COLO668 (cell line): ENCODE measurements at regions not wholly inside any gene's neighbourhood (a gene's known extent, or its start where the extent isn't known, plus 50 kb on each side); places are given as distances from the start of the nearest gene placed in this dataset.
"Not testable (repeated sequence)": the region's sequence is repeated elsewhere in the genome, so short reads cannot be mapped to it uniquely, and the experiment has no call there.

Experiments
- DNase-seq: peaks from one replicate; lab custom pipeline; 2025; ENCODE audit not compliant: unreplicated experiment; lab: John Stamatoyannopoulos, UW

DNA sequence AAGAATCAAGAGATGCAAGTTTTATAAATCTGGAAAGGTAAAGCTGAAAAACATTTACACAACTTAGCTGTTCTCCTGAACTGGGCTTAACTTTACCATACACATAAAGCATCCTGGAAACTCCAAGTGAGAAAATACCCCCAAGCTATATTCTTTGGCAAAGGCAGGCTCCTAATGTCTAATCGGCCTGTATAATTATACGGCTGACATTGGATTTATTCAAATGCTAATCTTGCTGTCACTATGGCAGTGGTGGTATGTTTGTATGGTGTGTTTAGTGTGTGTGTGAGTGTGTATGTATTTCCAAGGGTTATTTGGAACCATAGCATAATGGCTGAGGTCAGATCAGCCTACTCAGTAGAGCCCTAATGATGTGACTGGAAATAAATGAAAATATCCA is 1031.8 kb upstream of the ZEB2 start:
- DNase-seq, result no peak

DNA sequence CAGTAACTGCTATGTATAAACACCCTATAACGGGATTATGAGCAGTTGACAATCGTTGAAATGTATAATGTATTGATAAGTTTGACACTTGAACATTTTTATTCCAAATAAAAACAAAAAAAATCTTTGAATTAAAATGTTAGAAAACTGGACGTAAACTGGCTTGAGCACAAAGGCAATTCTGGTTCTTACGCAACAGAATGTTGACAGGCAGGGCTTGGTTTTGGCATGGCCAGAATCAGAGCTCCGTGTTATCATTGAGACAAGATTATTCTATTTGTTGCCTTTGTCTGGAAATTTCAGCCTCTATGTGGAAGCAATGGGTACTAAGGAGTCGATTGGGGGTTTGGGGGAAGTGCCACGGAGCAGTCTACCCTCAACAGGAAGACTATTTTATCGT is 1028.6 kb upstream of the ZEB2 start:
- DNase-seq, result no peak

DNA sequence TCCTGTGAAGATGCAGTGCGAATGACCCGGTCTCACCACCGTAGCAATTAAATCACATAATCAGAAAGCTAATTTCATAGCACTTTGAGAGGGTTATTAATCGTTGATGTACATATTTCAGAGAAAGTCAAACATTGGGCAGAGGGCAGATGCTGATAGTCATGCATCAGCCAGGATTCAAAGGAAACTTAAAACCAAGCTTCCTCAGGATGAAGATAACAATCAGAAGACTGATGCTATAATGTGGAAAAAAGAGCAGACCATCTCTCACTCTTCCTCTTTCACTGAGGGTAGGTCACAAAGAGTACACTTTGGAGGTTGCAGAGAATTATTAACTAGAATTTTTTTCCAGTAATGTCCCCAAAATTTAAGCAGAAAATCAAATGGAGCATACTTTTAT is 1027.7 kb upstream of the ZEB2 start:
- DNase-seq, result no peak

DNA sequence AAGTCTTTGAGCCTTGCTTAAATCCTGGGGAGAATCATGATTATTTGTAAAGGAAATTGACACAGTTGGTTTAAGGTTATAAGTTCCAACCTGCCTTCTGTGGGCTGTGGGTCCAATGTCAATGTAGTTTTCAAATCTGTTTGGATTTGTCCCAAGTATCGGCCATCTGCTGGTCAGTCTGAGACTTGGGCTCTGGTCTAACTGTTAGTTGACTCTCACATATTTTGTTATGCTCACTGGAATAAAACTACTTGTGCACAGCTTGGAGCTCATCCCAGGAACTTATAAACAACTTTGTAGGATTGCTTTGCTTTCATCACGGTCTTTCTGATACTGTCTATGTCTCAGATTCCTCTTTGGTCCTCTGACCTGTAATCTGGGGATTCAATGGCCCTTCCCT is 1026.2 kb upstream of the ZEB2 start:
- DNase-seq, result no peak

DNA sequence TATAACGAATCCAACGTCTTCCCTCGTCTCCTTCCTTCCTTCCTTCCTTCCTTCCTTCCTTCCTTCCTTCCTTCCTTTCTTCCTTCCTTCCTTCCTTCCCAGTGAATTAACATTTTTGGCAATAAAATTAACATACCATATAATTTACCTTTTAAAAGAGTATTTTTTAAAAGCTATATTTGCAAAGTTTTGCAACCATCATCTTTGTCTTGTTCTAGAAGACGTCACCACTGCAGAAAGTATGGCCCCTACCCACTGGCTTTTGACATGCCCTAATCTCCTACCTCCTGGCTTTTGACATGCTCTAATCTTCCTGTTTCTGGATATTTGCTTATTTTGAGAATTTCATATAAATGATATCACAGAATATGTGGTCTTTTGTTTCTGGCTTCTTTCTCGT is 1023.9 kb upstream of the ZEB2 start:
- DNase-seq, result no peak

DNA sequence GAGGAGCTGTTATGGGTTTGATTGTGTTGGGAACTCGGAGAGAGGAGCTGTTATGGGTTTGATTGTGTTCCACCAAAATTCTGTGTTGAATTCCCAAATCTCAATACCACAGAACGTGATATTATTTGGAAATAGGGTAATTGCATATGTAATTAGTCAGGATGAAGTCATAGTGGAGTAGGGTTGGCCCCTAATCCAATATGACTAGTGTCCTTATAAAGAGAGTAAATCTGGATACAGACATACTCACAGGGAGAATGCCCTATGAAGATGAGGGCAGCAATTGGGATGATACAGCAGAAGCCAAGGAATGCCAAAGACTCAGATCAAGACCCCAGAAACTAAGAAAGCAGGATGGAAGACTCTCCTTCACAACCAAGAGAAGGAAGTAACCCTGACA is 1023.2 kb upstream of the ZEB2 start:
- DNase-seq, result no peak

DNA sequence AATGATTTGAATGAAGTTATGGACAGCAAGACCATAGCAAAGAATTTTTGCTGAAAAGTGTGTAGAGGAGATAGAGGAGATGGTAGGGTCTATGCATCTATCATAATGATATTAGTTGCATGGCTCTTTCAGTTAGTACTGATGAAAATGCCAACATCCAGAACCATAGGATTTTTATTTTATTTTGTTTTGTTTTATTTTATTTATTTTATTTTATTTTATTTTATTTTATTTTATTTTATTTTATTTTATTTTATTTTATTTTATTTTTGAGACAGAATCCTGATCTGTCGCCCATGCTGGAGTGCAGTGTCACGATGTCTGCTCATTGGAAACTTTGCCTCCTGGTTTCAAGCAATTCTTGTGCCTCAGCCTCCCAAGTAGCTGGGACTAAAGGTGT is 1021.1 kb upstream of the ZEB2 start:
- no peak for DNase-seq

DNA sequence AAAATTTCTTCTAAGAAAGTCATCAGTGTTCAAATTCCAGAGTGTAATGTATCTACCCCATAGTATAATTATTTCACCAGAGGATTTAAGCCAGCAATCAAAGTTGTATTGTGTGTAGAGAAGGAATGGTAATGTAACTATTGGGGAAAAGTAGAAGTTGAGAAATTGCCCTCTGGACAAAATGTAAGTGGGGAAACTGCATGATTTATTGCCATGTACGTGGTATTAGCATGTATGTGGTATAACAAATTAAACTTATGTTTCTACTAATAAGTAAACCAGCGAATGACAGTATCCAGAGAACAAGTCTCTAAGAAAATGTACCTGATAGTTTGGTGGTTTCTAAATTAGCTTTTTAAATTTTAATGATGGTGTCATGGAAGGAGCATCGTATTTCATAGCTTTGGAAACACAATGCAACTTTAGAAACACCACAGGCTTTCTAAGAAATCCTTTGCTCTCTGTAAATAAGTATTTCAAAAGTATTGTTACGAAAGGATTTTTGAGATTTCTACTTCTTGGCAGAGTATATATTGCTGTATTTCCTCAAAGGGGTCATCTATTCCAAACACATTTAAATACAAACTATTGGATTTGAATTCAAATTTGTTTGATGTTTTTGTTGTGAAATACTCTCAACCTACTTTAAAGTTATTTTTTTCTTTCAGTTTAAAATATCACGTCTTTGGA is 1018.9 kb upstream of the ZEB2 start:
- no peak for DNase-seq

DNA sequence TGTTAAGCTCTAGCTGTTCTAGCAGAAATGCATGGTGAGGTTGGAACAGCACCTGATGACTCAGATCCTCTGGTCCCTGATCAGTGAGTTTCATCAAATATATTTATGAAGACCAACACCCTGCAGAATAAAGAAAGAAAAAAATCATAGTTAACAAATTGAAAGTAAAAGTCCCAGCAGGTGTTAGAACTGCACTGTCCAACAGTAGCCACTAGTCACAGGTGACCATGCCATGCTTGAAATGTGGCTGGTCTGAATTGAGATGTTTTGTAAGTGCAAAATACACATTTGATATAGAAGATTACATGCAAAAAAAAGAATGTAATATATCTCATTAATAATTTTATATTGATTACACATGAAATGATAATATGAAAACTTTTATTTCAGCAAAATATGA is 1010.7 kb upstream of the ZEB2 start:
- no peak for DNase-seq

DNA sequence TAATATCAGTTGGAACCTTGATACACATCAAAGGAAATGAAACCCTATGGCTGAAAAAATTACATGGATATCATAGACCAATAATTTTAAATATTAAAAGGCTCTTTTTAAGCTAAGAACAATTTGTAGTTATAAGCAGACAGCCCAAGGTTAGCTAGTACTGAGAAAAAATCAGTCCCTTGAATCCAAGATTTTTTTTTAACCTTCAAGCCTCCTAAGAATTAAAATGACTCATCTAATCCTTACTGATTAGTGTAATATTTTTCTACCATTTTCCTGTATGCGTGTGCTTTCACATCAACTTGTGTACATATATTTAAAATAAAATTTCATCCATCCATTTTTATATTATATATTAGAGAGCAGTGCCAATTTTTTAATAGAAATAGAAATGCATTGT is 1004.9 kb upstream of the ZEB2 start:
- DNase-seq, result no peak

DNA sequence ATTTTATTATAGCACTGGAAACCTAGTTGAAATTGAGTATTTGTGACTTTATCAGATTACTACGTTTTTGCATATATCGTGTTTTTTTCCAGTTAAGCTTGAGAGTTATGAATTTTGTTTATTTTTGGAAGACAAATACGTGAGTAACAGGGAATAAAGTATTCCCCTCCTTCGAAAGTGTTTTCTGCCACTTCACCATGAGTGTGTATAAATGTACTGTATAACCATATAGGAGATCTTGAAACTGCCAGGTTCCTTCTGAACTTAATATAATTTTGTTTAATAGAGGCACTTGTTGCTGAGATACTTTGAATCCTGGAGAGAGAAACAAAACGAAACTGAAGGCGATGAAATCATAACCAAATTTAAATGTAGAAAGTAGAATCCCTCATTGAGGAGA is 1004.4 kb upstream of the ZEB2 start:
- no peak for DNase-seq

DNA sequence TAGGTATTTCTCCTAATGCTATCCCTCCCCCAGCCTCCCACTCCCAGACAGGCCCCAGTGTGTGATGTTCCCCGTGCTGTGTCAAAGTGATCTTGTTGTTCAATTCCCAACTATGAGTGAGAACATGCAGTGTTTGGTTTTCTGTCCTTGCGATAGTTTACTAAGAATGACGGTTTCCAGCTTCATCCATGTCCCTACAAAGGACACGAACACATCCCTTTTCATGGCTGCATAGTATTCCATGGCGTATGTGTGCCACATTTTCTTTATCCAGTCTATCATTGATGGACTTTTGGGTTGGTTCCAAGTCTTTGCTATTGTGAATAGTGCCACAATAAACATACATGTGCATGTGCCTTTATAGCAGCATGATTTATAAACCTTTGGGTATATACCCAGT is 999.3 kb upstream of the ZEB2 start:
- DNase-seq, result not testable (repeated sequence)

DNA sequence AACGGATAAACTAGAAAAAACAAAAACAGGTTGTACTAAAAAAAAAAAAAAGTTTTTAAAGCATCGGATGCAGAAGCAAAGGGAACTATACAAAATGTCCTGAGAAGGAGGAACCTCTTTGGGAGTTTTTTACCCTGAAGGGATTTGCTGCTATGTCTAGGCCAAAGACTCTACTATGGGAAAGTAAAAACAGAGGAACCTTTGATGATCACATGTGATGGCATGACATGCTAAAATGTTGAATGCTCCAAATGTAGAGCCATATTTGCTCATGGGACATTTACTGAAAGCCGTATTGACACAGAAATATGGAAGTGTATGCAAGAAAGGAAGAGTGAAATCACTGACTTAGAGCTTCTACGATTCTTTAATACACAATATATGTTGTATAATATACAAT is 992.0 kb upstream of the ZEB2 start:
- no peak for DNase-seq

DNA sequence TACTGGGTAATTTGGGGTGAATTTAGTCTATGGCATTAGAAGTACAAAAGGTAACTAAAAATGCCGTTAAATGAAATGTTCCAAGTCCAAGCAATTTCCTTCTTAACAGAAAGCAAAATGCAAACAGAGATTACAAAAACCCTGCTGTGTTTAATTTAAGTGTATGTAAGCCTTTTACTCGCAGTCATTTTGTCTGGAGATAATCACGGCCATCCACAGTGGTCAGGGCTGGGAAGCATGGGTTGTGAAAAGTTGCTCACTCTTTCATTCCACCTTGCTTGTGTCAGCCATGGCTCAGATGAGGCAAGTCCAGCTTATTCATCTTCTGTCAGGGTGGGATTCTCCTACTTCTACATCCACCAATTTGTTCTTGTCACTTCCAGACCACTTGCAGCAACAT is 983.6 kb upstream of the ZEB2 start:
- DNase-seq, result no peak

DNA sequence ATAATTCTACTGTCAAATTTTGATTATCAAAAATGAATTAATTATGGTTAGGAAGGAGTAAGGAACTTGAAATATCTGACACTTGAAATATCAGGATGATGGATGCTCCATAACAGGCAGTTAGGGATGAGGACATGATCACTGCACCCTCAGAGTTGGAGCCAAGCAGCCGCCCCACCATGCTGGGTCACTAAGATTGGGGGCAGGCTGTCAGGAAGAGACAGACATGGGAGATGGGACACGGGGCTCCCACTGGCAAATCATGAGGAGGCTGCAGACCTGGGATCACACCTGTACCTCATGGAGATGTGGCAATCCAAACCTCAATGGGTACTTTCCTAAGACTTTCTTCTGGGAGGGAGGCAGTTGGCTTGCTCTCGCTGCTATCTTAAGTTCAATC is 982.0 kb upstream of the ZEB2 start:
- DNase-seq, result no peak

DNA sequence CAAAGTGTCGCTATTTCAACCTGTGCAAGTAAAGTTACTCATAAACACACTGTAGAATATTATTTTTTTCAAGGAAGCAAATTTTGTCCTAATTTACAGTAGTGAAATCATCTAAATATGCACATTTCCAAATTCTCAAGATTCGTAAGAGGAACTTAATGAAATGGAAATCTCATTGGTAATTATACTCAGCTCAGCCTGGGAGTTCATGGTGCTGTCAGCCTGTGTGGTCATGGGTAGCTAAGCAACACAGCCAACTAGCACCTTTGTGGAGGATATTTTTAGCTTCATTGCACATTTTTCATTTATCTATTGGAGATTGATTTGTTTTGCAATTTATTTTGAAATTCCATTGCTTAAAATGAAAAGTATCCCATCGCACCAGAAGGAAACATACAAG is 975.7 kb upstream of the ZEB2 start:
- no peak for DNase-seq

DNA sequence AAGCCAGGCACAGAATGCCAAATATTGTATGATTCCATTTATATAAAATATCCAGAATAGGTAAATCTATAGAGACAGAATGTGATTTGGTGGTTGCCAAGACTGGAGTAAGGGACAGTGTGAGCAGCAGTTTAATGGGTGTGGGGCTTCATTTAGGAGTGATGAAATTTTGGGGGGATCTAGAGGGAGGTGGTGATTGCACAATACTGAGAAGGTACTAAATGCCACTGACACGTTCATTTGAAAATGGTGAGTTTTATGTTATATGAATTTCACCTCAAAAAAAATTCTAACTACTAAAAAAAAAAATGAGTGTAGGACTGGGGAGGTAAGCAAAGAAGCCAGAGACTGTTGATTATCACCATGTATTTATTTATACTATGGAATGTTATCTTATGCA is 974.5 kb upstream of the ZEB2 start:
- no peak for DNase-seq

DNA sequence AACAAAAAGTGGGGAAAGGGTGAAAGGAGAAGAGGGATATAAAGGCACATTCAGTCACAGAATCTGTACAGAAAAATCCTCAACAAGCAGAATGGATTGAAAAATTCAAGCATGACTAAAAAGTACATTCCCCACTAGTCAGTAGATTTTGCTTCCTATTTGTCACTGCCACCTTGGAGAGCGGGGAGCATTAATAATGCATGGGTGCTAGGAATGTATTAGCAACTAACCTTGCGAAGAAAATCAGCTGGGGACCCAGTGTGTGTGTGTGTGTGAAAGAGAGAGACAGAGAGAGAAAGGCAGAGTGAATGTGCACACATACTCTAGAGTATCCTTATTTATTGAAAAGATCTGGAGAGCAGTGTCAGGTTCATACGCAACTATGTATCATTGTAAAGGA is 968.7 kb upstream of the ZEB2 start:
- DNase-seq, result no peak

DNA sequence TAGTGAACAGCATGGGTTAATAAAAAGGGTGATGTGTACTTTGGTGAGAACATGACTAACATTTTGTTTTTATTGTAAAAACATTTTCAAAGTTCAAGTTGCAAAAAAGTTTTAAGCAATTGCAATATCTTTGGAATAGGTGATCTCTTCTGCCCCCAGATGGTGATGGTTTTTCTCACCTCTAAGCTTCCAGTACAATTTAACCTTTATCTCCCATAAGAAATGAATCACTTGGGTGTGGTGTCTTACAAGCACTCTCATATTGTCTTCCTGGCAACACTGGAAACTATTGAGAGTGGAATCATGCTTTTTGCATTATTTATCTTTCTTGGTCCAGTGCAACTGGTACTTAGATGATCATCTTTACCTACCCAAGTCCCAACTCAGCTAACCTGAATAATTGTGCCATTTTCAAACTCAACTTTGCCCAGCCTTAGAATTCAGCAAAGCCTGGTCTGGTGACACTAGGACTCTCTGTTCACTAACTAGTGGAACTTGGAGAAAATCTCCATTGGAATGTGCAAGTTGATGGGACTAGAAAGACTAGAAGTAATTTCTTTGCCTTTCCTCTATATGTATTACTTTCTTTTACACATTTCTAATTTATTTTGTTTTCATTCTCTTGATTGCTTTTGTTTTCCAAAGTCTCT is 964.7 kb upstream of the ZEB2 start:
- no peak for DNase-seq

DNA sequence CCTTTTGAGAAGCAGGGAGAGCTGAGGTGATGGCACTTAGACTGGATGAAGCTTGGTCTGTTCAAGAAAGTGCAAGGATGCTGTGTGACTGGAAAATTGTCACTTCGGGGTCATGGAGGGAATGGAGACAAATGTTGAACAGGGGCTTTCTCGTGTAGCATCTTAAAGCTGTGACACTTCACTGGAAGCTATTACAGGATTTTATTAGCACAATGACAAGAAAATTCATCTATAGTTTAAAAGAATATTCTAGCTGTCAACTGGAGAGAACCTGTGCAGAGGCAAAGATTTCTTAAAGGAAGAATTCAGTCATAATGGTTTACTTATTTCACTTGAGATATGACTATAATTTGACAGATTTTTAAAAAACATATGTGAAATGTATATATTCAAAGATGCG is 963.9 kb upstream of the ZEB2 start:
- no peak for DNase-seq

DNA sequence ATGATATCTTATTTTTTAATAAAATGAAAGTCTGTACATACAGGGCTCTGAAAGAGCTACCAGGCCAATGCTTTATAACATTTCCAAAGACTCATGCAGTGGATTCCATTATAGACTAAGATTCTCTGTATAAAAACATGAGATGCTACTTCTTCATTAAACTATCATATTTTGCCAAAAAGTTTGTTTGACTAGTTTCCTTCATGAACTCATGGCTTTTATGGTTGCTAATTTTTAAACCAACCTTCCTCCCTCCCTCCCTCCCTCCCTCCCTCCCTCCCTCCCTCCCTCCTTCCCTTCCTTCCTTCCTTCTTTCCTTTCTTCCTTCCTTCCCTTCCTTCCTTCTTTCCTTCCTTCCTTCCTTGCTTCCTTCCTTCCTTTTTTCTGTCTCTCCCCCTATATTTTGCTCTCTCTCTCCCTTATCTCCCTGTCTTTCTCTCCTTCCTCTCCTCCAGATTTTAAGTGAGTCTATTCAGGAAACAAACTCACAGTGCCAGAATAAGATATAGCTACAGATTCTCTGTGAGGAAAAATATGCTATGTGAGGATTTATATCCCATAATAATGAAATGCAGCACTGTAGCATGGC is 961.5 kb upstream of the ZEB2 start:
- no peak for DNase-seq

DNA sequence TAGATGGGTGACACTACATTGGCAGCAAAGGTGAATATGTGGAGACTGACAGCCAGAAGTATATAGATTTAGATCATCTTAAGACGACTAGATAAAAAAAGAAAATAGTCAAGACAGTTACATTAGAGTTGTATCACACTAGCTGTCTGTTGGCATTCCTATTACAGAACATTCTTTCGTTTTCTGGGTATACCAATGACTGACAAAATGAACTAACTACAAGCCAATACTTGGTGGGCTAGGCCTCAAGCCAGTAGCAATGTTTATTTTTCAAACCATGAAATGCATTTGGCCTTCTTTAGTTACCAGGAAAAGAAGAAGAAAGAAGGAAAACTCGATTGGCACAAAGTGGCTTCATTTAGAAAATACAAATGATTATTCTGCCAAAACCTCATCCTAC is 944.9 kb upstream of the ZEB2 start:
- no peak for DNase-seq

DNA sequence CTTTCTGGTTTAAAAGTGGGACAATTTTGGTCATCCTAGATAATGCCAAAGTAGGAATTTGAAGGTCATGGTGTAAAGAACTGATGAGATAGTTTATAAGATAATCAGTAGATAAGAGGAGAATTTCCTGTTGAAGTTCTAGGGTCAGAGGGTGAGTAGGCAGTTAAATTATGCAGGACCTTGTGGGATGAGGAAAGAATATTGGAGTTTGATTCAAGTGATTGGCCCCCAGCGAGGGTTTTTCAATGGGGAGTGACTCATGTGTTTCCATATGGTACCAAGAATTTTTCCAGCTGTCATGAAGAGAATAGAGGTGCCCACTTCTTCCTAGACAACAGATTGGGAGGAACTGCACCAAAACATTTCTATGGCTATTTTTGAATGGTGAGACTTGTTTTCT is 940.2 kb upstream of the ZEB2 start:
- DNase-seq, result no peak
